Neuronal stem cell (in vitro differentiated cells): ENCODE measurements at regions not wholly inside any gene's neighbourhood (a gene's known extent, or its start where the extent isn't known, plus 50 kb on each side); places are given as distances from the start of the nearest gene placed in this dataset.

Experiments
- DNase-seq: peaks from one replicate; pipeline ENCODE4 v3.0.0-alpha.2; 2013; ENCODE audit warnings: low spot score
- H2AFZ ChIP-seq: one replicate; pipeline ENCODE4 v1.6.1; 2013; ENCODE audit warnings: mild to moderate bottlenecking, low read length, inconsistent platforms
- H2AK5ac ChIP-seq: 2 replicates; pipeline ENCODE4 v1.6.1; 2013; ENCODE audit warnings: low read depth, mild to moderate bottlenecking, inconsistent platforms, low read length, moderate library complexity, mixed read lengths
- H2BK120ac ChIP-seq: 2 replicates; pipeline ENCODE4 v1.6.1; 2013; ENCODE audit warnings: low read depth, mild to moderate bottlenecking, inconsistent platforms, low read length, moderate library complexity, mixed read lengths
- H2BK12ac ChIP-seq: one replicate; pipeline ENCODE4 v1.6.1; 2013; ENCODE audit warnings: low read length, inconsistent platforms
- H2BK15ac ChIP-seq: 2 replicates; pipeline ENCODE4 v1.6.1; 2013; ENCODE audit warnings: mild to moderate bottlenecking, low read length, inconsistent platforms, mixed read lengths
- H2BK5ac ChIP-seq: one replicate; pipeline ENCODE4 v1.6.1; 2013; ENCODE audit warnings: inconsistent platforms, mild to moderate bottlenecking, low read length, moderate library complexity
- H3K14ac ChIP-seq: one replicate; pipeline ENCODE4 v1.6.1; 2013; ENCODE audit warnings: low read length, inconsistent platforms
- H3K18ac ChIP-seq: 2 replicates; pipeline ENCODE4 v1.6.1; 2013; ENCODE audit warnings: low read length, inconsistent platforms
- H3K23ac ChIP-seq: 2 replicates; pipeline ENCODE4 v1.6.1; 2013; ENCODE audit warnings: low read depth, mild to moderate bottlenecking, mixed read lengths, low read length, inconsistent platforms; ENCODE audit not compliant: poor library complexity
- H3K27ac ChIP-seq: replicated peaks from 3 replicates; pipeline ENCODE4 v1.5.1; 2013; ENCODE audit warnings: low read length, inconsistent platforms
- H3K27me3 ChIP-seq, 3 experiments: 2 replicates each; pipeline ENCODE4 v1.6.1; 2013; ENCODE audit warnings: low read length in 3 of 3, mild to moderate bottlenecking in 2 of 3, inconsistent platforms in 1 of 3, low read depth in 1 of 3, mixed read lengths in 1 of 3, moderate library complexity in 1 of 3; ENCODE audit not compliant: control insufficient read depth in 3 of 3, insufficient read depth in 3 of 3
- H3K36me3 ChIP-seq, 2 donors: replicated peaks in 1 of 2; 2 replicates each; pipeline ENCODE4 v1.6.1; 2013; ENCODE audit warnings: low read length in 2 of 2; ENCODE audit not compliant: control insufficient read depth in 2 of 2, insufficient read depth in 2 of 2
- H3K4ac ChIP-seq: 2 replicates; pipeline ENCODE4 v1.6.1; 2013; ENCODE audit warnings: inconsistent platforms, mild to moderate bottlenecking, low read length, moderate library complexity
- H3K4me1 ChIP-seq, 2 donors: 1 replicate in 1 of 2; 2 replicates in 1 of 2; pipeline ENCODE4 v1.6.1; 2013; ENCODE audit warnings: low read length in 2 of 2, low read depth in 1 of 2; ENCODE audit not compliant: control insufficient read depth in 2 of 2, insufficient read depth in 1 of 2
- H3K4me2 ChIP-seq: one replicate; pipeline ENCODE4 v1.6.1; 2013; ENCODE audit warnings: mild to moderate bottlenecking, low read length, inconsistent platforms; ENCODE audit not compliant: insufficient read depth, poor library complexity, severe bottlenecking
- H3K4me3 ChIP-seq, 2 donors: 2 replicates each; pipeline ENCODE4 v1.5.1; 2013; ENCODE audit warnings: low read length in 2 of 2, mild to moderate bottlenecking in 2 of 2, inconsistent platforms in 1 of 2, moderate library complexity in 1 of 2
- H3K79me1 ChIP-seq: one replicate; pipeline ENCODE4 v1.6.1; 2013; ENCODE audit warnings: low read depth, mild to moderate bottlenecking, inconsistent platforms, low read length, moderate library complexity
- H3K9ac ChIP-seq: one replicate; pipeline ENCODE4 v1.6.1; 2013; ENCODE audit warnings: mild to moderate bottlenecking, low read depth, low read length, inconsistent platforms; ENCODE audit not compliant: poor library complexity
- H3K9me3 ChIP-seq, 2 donors: replicated peaks in 1 of 2; 2 replicates each; pipeline versions ENCODE3 to v1.6.1; 2013; ENCODE audit warnings: low read length in 2 of 2, mild to moderate bottlenecking in 2 of 2, inconsistent platforms in 1 of 2, low read depth in 1 of 2, mixed read lengths in 1 of 2, moderate library complexity in 1 of 2; ENCODE audit not compliant: control insufficient read depth in 2 of 2, insufficient read depth in 1 of 2
- H4K8ac ChIP-seq: one replicate; pipeline ENCODE4 v1.6.1; 2013; ENCODE audit warnings: low read depth, mild to moderate bottlenecking, inconsistent platforms, low read length, moderate library complexity
- H4K91ac ChIP-seq: one replicate; pipeline ENCODE4 v1.6.1; 2013; ENCODE audit warnings: low read length, low read depth, mild to moderate bottlenecking, inconsistent platforms; ENCODE audit not compliant: poor library complexity
- WGBS, 2 donors: extraction: QIAGEN DNeasy Blood & Tissue Kit; methylation state at CpG; one replicate each; pipeline ENCODE4 v1.1.7; 2013; ENCODE audit warnings: missing lambda C conversion rate in 2 of 2, mixed read lengths in 1 of 2; ENCODE audit not compliant: insufficient read length in 2 of 2, insufficient replicate concordance in 1 of 2; ENCODE audit errors: extremely low coverage in 2 of 2; 5-methylcytosine and 5-hydroxymethylcytosine counted together

GRCh38 chr5:124929000-124929399 is 182.6 kb upstream of the ZNF608 start:
- Histone ChIP-seq H3K4me2 (no peak overlapping the region), H2BK5ac (no peak overlapping the region), H2BK120ac (no peak overlapping the region), H2AK5ac (peak overlapping the region; percentile 2), H3K27me3 (no peaks in the 10 kb centered on the region), H2BK15ac (no peak overlapping the region), H3K23ac (no peak overlapping the region), H4K91ac (no peak overlapping the region), H3K4me1 (peaks cover 0 to 3% of the 10 kb centered on the region in 2 donors), H2BK12ac (no peak overlapping the region), H4K8ac (no peak overlapping the region), H3K9me3 (no peaks in the 10 kb centered on the region), H3K27ac (no peak overlapping the region), H3K14ac (no peak overlapping the region), H3K79me1 (no peaks in the 10 kb centered on the region), H3K9ac (no peak overlapping the region), H3K4me3 (no peak overlapping the region), H3K18ac (no peak overlapping the region), H3K4ac (no peak overlapping the region), H3K36me3 (peaks cover 0 to 1% of the 10 kb centered on the region in 2 donors), H2AFZ (no peak overlapping the region)
- DNase-seq, result no peak
- no CpG with 5 or more reads among the region's 5 CpGs for WGBS, 2 donors

- Histone ChIP-seq H3K27ac (no peak overlapping the region), H2BK120ac (no peak overlapping the region), H3K4me1 (peaks cover 0 to 3% of the 10 kb centered on the region in 2 donors), H3K36me3 (peaks cover 0 to 1% of the 10 kb centered on the region in 2 donors), H4K91ac (no peak overlapping the region), H3K9ac (no peak overlapping the region), H3K9me3 (no peaks in the 10 kb centered on the region), H2BK12ac (no peak overlapping the region), H3K27me3 (no peaks in the 10 kb centered on the region), H3K4ac (no peak overlapping the region), H3K14ac (no peak overlapping the region), H2AK5ac (no peak overlapping the region), H3K18ac (no peak overlapping the region), H3K4me2 (no peak overlapping the region), H2BK15ac (no peak overlapping the region), H4K8ac (no peak overlapping the region), H3K79me1 (no peaks in the 10 kb centered on the region), H3K23ac (no peak overlapping the region), H3K4me3 (no peak overlapping the region), H2BK5ac (no peak overlapping the region), H2AFZ (no peak overlapping the region)
- no CpG with 5 or more reads among the region's 4 CpGs for WGBS, 2 donors
- DNase-seq, result no peak
Measured at GRCh38 chr5:124932791-124933600, 186.6 kb upstream of the ZNF608 start.

GRCh38 chr5:124935065-124935464 is 188.6 kb upstream of the ZNF608 start:
- Histone ChIP-seq H3K9ac (no peak overlapping the region), H3K27ac (no peak overlapping the region), H4K8ac (no peak overlapping the region), H3K36me3 (peaks cover 0 to 1% of the 10 kb centered on the region in 2 donors), H3K79me1 (no peaks in the 10 kb centered on the region), H2BK5ac (no peak overlapping the region), H3K4me1 (peaks cover 3% of the 10 kb centered on the region in 2 donors), H3K18ac (no peak overlapping the region), H3K4me3 (no peak overlapping the region), H2AK5ac (no peak overlapping the region), H2BK15ac (no peak overlapping the region), H2AFZ (no peak overlapping the region), H3K27me3 (no peaks in the 10 kb centered on the region), H2BK120ac (no peak overlapping the region), H3K23ac (no peak overlapping the region), H3K4ac (no peak overlapping the region), H3K9me3 (no peaks in the 10 kb centered on the region), H3K4me2 (no peak overlapping the region), H4K91ac (no peak overlapping the region), H3K14ac (no peak overlapping the region), H2BK12ac (no peak overlapping the region)
- WGBS, 2 donors, result no CpG with 5 or more reads among the region's 4 CpGs
- DNase-seq, result no peak

- Histone ChIP-seq H2BK120ac (no peak overlapping the region), H3K4ac (no peak overlapping the region), H4K91ac (no peak overlapping the region), H3K27me3 (no peaks in the 10 kb centered on the region), H4K8ac (no peak overlapping the region), H3K79me1 (no peaks in the 10 kb centered on the region), H2BK12ac (no peak overlapping the region), H2BK5ac (no peak overlapping the region), H2AK5ac (no peak overlapping the region), H3K18ac (no peak overlapping the region), H3K14ac (no peak overlapping the region), H3K27ac (no peak overlapping the region), H3K9me3 (peaks cover 4 to 5% of the 10 kb centered on the region in 2 donors), H3K36me3 (no peaks in the 10 kb centered on the region), H2BK15ac (no peak overlapping the region), H2AFZ (no peak overlapping the region), H3K23ac (no peak overlapping the region), H3K4me1 (peaks cover 3% of the 10 kb centered on the region in 2 donors), H3K4me3 (no peak overlapping the region), H3K4me2 (no peak overlapping the region), H3K9ac (no peak overlapping the region)
- no peak for DNase-seq
- WGBS, 2 donors, result no CpG with 5 or more reads among the region's 4 CpGs
Measured at GRCh38 chr5:124936626-124936933, 190.1 kb upstream of the ZNF608 start.
